ENCODE measurements at regions not wholly inside any gene's neighbourhood (a gene's known extent, or its start where the extent isn't known, plus 50 kb on each side); places are given as distances from the start of the nearest gene placed in this dataset.
A peak's percentile ranks its signal among the peaks of the same experiment; 100 is the strongest.

DNA sequence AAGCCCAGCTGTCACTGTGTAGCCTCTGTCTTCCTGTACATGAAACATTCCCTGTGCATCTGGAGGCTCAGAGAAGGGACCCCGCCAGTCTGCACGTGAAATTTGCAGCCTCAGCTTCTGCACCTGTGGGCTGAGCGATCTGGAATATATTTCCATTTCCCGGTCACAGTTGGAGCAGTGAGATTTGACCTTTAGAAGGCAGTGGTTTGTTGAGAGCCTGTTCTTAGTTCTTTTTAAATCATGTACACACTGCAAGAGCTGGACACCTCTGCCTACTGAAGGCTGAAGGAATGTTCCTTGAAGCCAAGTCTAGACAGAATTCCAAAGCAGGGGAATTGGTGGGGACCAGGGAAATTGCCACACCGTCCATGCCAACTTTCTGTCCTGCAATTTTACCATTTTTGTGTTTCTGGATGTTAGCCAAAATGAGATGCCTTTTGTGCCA is 706.6 kb downstream of the INHBA start:
- DNase-seq (ENCODE audit: low read depth in 2 of 2): no peak
- TF ChIP-seq, protein P1, sequence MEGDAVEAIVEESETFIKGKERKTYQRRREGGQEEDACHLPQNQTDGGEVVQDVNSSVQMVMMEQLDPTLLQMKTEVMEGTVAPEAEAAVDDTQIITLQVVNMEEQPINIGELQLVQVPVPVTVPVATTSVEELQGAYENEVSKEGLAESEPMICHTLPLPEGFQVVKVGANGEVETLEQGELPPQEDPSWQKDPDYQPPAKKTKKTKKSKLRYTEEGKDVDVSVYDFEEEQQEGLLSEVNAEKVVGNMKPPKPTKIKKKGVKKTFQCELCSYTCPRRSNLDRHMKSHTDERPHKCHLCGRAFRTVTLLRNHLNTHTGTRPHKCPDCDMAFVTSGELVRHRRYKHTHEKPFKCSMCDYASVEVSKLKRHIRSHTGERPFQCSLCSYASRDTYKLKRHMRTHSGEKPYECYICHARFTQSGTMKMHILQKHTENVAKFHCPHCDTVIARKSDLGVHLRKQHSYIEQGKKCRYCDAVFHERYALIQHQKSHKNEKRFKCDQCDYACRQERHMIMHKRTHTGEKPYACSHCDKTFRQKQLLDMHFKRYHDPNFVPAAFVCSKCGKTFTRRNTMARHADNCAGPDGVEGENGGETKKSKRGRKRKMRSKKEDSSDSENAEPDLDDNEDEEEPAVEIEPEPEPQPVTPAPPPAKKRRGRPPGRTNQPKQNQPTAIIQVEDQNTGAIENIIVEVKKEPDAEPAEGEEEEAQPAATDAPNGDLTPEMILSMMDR (IDR thresholded peaks at IDR 0.05; ENCODE audit: low read depth, low read length): no peak
- no peak overlapping the region for H3K4me3 ChIP-seq (replicated peaks in 1 of 2; ENCODE audit: low read depth in 2 of 2, low read length in 2 of 2)

DNA sequence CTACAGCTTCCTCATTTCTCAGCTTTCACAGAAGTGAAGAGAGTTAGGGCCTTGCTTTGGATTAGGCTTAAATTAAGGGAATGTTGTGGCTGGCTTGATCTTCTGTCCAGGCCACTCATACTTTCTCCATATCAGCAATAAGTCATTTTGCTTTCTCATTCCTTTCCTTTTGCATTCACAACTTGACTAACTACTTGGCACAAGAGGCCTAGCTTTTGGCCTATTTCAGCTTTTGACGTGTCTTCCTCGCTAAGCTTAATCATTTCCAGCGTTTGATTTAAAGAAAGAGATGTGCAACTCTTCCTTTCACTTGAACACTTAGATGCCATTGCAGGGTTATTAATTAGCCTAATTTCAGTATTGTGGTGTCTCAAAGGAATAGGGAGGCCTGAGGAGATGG is 712.0 kb downstream of the INHBA start:
- TF ChIP-seq, protein P1 (IDR thresholded peaks at IDR 0.05; ENCODE audit: low read depth, low read length): no peak
- H3K4me3 ChIP-seq (replicated peaks in 1 of 2; ENCODE audit: low read depth in 2 of 2, low read length in 2 of 2): no peak overlapping the region
- peak; percentile 67 to 83 for DNase-seq (ENCODE audit: low read depth in 2 of 2)

DNA sequence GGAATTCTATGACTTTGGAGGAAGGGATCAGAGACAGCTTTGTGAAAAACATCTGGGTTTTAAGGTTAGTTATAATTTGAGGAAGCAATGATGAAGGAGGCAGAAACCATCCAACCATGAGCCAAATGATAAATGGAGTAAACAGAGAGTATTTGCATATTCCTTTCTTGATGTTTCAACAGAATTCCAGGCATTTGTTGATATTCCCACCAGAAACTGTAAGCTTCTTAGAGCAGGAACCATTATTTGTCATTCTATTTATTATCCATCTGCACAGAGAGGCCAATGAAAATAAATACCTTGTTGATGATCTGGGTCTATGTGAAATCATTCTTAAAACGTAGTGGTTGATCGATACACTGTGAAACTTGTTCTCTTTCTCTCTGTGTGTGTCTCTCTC is 715.3 kb downstream of the INHBA start:
- no peak for DNase-seq (ENCODE audit: low read depth in 2 of 2)
- TF ChIP-seq, protein P1 (IDR thresholded peaks at IDR 0.05; ENCODE audit: low read depth, low read length): no peak
- no peak overlapping the region for H3K4me3 ChIP-seq (replicated peaks in 1 of 2; ENCODE audit: low read depth in 2 of 2, low read length in 2 of 2)

DNA sequence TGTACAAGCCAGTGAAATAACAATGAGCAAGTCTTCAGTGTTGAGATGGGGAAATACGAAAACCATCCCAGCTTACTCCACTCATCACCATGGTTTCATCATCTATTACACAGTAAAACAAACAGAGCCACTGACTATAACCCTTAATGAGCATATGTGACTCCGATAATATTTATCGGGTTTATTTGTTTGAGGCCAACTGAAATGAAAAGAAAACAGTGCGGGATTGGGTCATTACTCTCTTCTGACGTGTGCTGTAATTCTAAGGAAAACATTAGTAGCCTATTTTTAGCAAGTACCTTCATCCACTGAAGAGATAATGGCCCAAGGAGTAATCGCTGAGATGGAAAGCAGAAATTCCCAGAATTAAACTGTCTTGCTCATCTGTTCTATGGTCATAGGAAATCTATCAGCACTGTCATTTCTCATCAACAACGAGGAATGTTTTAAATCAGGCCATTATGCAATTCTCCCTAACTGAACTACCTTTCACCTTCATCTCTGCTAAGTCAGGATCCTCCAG is 716.5 kb downstream of the INHBA start:
- TF ChIP-seq, protein P1 (IDR thresholded peaks at IDR 0.05; ENCODE audit: low read depth, low read length): no peak
- H3K4me3 ChIP-seq (replicated peaks in 1 of 2; ENCODE audit: low read depth in 2 of 2, low read length in 2 of 2): no peak overlapping the region
- DNase-seq (ENCODE audit: low read depth in 2 of 2): peak; percentile 89 to 97

DNA sequence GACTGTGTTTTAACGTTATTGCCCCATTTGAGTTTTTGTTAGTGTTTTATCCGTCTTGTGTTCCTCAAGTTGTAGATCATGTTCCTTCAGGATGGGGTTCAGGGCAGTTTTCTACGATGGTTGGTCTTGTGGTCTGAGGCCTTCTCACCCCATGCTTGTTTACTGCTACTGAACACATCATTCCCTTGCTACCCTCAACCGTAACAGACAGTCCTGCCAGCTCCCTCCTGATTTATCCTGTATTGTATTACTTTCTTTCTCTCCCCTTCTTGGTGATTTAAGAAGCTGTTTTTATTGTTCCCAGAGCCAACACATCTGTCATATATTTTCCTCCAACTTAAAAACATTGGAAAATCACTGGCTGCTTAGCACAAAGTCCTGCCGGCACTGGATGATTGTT is 719.8 kb downstream of the INHBA start:
- no peak for DNase-seq (ENCODE audit: low read depth in 2 of 2)
- H3K4me3 ChIP-seq (replicated peaks in 1 of 2; ENCODE audit: low read depth in 2 of 2, low read length in 2 of 2): no peak overlapping the region
- TF ChIP-seq, protein P1 (IDR thresholded peaks at IDR 0.05; ENCODE audit: low read depth, low read length): no peak

DNA sequence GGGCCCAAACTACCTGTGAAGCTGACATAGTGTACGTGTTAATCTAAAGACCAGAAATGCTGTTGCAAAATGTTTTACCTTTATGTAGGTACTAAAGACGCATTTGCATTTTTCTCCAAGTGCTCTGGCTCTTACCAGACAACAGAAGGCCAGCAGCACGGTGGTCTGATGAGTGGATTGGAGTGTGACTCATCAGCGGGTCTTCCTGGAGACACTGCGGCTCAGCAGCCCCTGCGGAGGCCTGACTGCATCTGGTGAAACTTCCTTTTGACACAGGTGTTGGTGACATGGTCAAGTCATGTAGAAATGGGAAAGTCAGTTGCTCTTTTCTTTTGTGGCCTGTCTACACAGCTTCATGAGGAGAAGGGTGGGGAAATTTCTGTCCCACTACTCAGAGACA is 723.6 kb downstream of the INHBA start:
- DNase-seq (ENCODE audit: low read depth in 2 of 2): no peak
- TF ChIP-seq, protein P1 (IDR thresholded peaks at IDR 0.05; ENCODE audit: low read depth, low read length): no peak
- H3K4me3 ChIP-seq (replicated peaks in 1 of 2; ENCODE audit: low read depth in 2 of 2, low read length in 2 of 2): no peak overlapping the region

DNA sequence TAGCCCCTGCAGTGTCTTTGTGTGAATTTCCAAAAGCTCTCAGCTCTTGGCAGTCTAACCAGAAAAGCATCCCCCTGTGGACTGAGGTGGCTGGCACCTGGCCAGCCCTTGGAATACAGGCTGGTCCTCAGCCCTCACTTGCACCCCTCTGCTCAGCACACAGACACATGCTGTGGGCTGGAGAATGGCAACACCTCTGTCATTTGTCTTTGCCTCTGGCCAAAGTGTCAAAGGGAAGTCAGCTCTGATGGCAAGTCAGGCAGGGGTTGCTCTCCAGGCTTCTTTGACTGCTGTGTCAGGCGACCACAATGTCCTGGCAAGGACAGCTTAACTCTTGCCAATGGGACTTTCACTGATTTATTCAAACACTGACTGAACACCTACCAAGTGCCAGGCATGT is 724.8 kb downstream of the INHBA start:
- no peak overlapping the region for H3K4me3 ChIP-seq (replicated peaks in 1 of 2; ENCODE audit: low read depth in 2 of 2, low read length in 2 of 2)
- DNase-seq (ENCODE audit: low read depth in 2 of 2): no peak
- TF ChIP-seq, protein P1 (IDR thresholded peaks at IDR 0.05; ENCODE audit: low read depth, low read length): no peak

Measured in cardiac fibroblast (primary cell).